GM12878 (cell line): ENCODE measurements at regions not wholly inside any gene's neighbourhood (a gene's known extent, or its start where the extent isn't known, plus 50 kb on each side); places are given as distances from the start of the nearest gene placed in this dataset.

ENCODE experiments used
- ATAC-seq: fragments of 200-7000 bp; cut with Tn5 transposase; 3 replicates; pipeline ENCODE4 v1.9.1; 2020; ENCODE audit warnings: mild to moderate bottlenecking, moderate library complexity
- BruUV-seq: library from RNA; stranded (reverse); fragments of 400-500 nt; replicated peaks from 2 replicates; lab custom pipeline; 2021; lab: Mats Ljungman, UMichigan
- CTCF ChIA-PET: fragments of 300-600 bp; sonication (Branson Sonifier 250); formaldehyde crosslinking; extraction: SDS; loops from one replicate; lab custom pipeline; 2021; ENCODE audit warnings: inconsistent platforms; lab: Yijun Ruan, JAX
- POLR2A ChIA-PET: fragments of 350-600 bp; formaldehyde crosslinking; extraction: SDS; loops from one replicate; lab custom pipeline; 2021; ENCODE audit warnings: inconsistent platforms; lab: Charles Lee
- RAD21 ChIA-PET: fragments of 300-600 bp; sonication (Branson Sonifier 250); formaldehyde crosslinking; loops from one replicate; lab custom pipeline; 2023; ENCODE audit warnings: antibody characterized with exemption; ENCODE audit not compliant: unreplicated experiment; lab: Charles Lee
- SMC1A ChIA-PET: fragments of 300-600 bp; sonication (Branson Sonifier 250); formaldehyde crosslinking; loops from one replicate; lab custom pipeline; 2023; ENCODE audit not compliant: unreplicated experiment, uncharacterized antibody; lab: Charles Lee
- DNase-seq: peaks from one replicate; pipeline ENCODE4 v3.0.0-alpha.2; 2011; ENCODE audit warnings: low read depth, low spot score
- FAIRE-seq: peaks from 3 replicates; lab custom pipeline; 2011; peaks lifted over from hg19 to GRCh38; lab: Jason Lieb, UNC
- H2AFZ ChIP-seq: 2 replicates; pipeline ENCODE4 v1.6.0; 2011; ENCODE audit warnings: low read depth, low read length, control low read depth; ENCODE audit not compliant: control insufficient read depth
- H3K27ac ChIP-seq: 2 replicates; pipeline ENCODE4 v1.5.1; 2011; ENCODE audit warnings: control low read depth; ENCODE audit not compliant: control insufficient read depth, insufficient read depth
- H3K27me3 ChIP-seq, 2 experiments: replicated peaks in 1 of 2; 2 replicates each; pipeline versions ENCODE4 v1.6.0 to v1.6.1; 2011; ENCODE audit warnings: low read length in 1 of 2; ENCODE audit not compliant: control insufficient read depth in 2 of 2, insufficient read depth in 2 of 2
- H3K36me3 ChIP-seq, 2 experiments: 2 replicates each; pipeline ENCODE4 v1.5.1; 2011; ENCODE audit warnings: low read length in 1 of 2; ENCODE audit not compliant: control insufficient read depth in 2 of 2, insufficient read depth in 2 of 2
- H3K4me1 ChIP-seq: 2 replicates; pipeline ENCODE4 v1.6.1; 2011; ENCODE audit warnings: mild to moderate bottlenecking, low read length, moderate library complexity, mixed read lengths; ENCODE audit not compliant: control insufficient read depth, insufficient read depth
- H3K4me2 ChIP-seq: 2 replicates; pipeline ENCODE4 v1.6.0; 2011; ENCODE audit warnings: control low read depth; ENCODE audit not compliant: control insufficient read depth, insufficient read depth
- H3K4me3 ChIP-seq: fragments of 200-600 bp; sonication (generic); 2 replicates; pipeline ENCODE4 v1.5.1; 2016
- H3K79me2 ChIP-seq: 2 replicates; pipeline ENCODE4 v1.6.0; 2011; ENCODE audit warnings: low read length; ENCODE audit not compliant: control insufficient read depth, insufficient read depth
- H3K9ac ChIP-seq: 2 replicates; pipeline ENCODE4 v1.8.0; 2011; ENCODE audit warnings: low read length, control low read depth, mixed read lengths; ENCODE audit not compliant: control insufficient read depth, insufficient read depth
- H3K9me3 ChIP-seq: replicated peaks from 3 replicates; pipeline ENCODE4 v1.5.1; 2011; ENCODE audit warnings: mild to moderate bottlenecking, low read length; ENCODE audit not compliant: control insufficient read depth, insufficient read depth
- H4K20me1 ChIP-seq: 2 replicates; pipeline ENCODE4 v1.6.0; 2011; ENCODE audit not compliant: control insufficient read depth, insufficient read depth
- ASH2L ChIP-seq: fragments of 300-600, 200-600 bp; sonication (generic); IDR thresholded peaks from 2 replicates; pipeline ENCODE4 v1.6.1; 2017; ENCODE audit warnings: low read depth, mild to moderate bottlenecking, borderline replicate concordance
- GATAD2B ChIP-seq: fragments of 450-650 bp; conservative IDR thresholded peaks from 2 replicates; pipeline ENCODE4 v1.6.1; 2017; ENCODE audit warnings: low read depth, mild to moderate bottlenecking, moderate library complexity
- HDAC6 ChIP-seq: fragments of 200-600 bp; sonication (generic); IDR thresholded peaks from one replicate; pipeline ENCODE4 v1.8.0; 2017; ENCODE audit warnings: antibody characterized with exemption; ENCODE audit not compliant: unreplicated experiment
- IRF4 ChIP-seq: IDR thresholded peaks from 2 replicates; pipeline ENCODE4 v1.6.1; 2011; ENCODE audit warnings: low read depth, low read length
- NFIC ChIP-seq: IDR thresholded peaks from 2 replicates; pipeline ENCODE4 v1.6.1; 2012; ENCODE audit warnings: low read depth, mild to moderate bottlenecking, inconsistent platforms, low read length, moderate library complexity
- POU2F2 ChIP-seq: IDR thresholded peaks from 3 replicates; pipeline ENCODE4 v1.6.1; 2011; ENCODE audit warnings: low read depth, mild to moderate bottlenecking, low read length, borderline replicate concordance
- RBBP5 ChIP-seq: fragments of 200-600 bp; sonication (generic); conservative IDR thresholded peaks from 2 replicates; pipeline ENCODE4 v1.6.1; 2016
- SPI1 ChIP-seq: IDR thresholded peaks from 2 replicates; pipeline ENCODE4 v1.6.1; 2011; ENCODE audit warnings: low read depth, mild to moderate bottlenecking, low read length, moderate library complexity, borderline replicate concordance; ENCODE audit not compliant: insufficient read depth
- SREBF1 ChIP-seq: IDR thresholded peaks from 2 replicates; pipeline ENCODE4 v1.6.1; 2012; ENCODE audit warnings: mild to moderate bottlenecking, low read length
- SUPT20H ChIP-seq: IDR thresholded peaks from 2 replicates; pipeline ENCODE4 v1.6.1; 2011; ENCODE audit warnings: low read depth, mild to moderate bottlenecking, low read length, moderate library complexity, borderline replicate concordance; ENCODE audit not compliant: control insufficient read depth
- WGBS: methylation state at CpG from one replicate; pipeline ENCODE4 v1.1.6; 2016; ENCODE audit warnings: low lambda C conversion rate; ENCODE audit not compliant: insufficient replicate concordance, insufficient coverage; ENCODE audit errors: missing lambda C conversion rate; 5-methylcytosine and 5-hydroxymethylcytosine counted together
- in situ Hi-C: fragments of 300-500 bp; cut with MboI; formaldehyde crosslinking; loops from 9 replicates; pipeline ENCODE4 v1.14.3; 2018; ENCODE audit warnings: mixed read lengths
- intact Hi-C: fragments of 100-400 bp; cut with micrococcal nuclease; formaldehyde crosslinking; loops from one replicate; pipeline ENCODE4 v1.14.2; 2022; ENCODE audit not compliant: unreplicated experiment
- TF ChIP-seq, protein P1 (sequence below): fragments of 450-650 bp; IDR thresholded peaks from 2 replicates; pipeline ENCODE4 v1.6.1; 2017; ENCODE audit warnings: mild to moderate bottlenecking
- TF ChIP-seq, protein P2 (sequence below): fragments of 450-650 bp; formaldehyde crosslinking; IDR thresholded peaks from 2 replicates; pipeline ENCODE4 v1.5.0; 2022; ENCODE audit warnings: mild to moderate bottlenecking, missing genetic modification characterization
- TF ChIP-seq, protein P3 (sequence below): IDR thresholded peaks from 2 replicates; pipeline ENCODE4 v1.6.1; 2011; ENCODE audit warnings: low read depth, mild to moderate bottlenecking, low read length, moderate library complexity, borderline replicate concordance; ENCODE audit errors: extremely low read depth

DNA sequence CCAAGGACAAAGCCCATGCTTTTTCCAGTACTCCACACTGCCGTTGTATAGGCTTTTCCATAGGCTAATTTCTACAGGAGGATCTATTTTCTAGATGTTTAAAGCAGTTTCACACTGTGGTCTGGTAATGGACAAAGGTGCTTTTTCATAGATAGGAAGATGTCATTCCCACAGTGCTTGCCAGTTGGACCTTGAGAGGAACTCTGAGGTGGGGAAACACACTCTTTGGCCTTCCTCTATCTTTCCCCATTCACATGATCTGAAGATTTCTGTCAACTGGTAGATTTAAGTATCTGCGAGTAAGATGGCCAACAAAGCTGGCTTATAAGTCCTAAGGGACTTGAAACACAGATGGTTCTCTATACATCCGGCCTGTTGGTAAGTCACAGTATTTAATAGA, 477.3 kb downstream of the UTRN start:
- 96% methylated on average over 3 of the region's 3 CpGs for WGBS
- Histone ChIP-seq H3K36me3 (no peaks in the 10 kb centered on the region), H3K9ac (no peak overlapping the region), H2AFZ (no peak overlapping the region), H3K9me3 (no peaks in the 10 kb centered on the region), H4K20me1 (no peaks in the 10 kb centered on the region), H3K27ac (no peak overlapping the region), H3K79me2 (no peaks in the 10 kb centered on the region), H3K4me3 (no peak overlapping the region), H3K27me3 (no peaks in the 10 kb centered on the region), H3K4me1 (no peaks in the 10 kb centered on the region), H3K4me2 (no peak overlapping the region)
- TF ChIP-seq HDAC6: no peak
- no peak for TF ChIP-seq SREBF1
- TF ChIP-seq RBBP5: no peak
- TF ChIP-seq, protein P1, sequence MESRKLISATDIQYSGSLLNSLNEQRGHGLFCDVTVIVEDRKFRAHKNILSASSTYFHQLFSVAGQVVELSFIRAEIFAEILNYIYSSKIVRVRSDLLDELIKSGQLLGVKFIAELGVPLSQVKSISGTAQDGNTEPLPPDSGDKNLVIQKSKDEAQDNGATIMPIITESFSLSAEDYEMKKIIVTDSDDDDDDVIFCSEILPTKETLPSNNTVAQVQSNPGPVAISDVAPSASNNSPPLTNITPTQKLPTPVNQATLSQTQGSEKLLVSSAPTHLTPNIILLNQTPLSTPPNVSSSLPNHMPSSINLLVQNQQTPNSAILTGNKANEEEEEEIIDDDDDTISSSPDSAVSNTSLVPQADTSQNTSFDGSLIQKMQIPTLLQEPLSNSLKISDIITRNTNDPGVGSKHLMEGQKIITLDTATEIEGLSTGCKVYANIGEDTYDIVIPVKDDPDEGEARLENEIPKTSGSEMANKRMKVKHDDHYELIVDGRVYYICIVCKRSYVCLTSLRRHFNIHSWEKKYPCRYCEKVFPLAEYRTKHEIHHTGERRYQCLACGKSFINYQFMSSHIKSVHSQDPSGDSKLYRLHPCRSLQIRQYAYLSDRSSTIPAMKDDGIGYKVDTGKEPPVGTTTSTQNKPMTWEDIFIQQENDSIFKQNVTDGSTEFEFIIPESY: no peak
- ATAC-seq (no peak), FAIRE-seq (no peak), DNase-seq (no peak)
- ChIA-PET RAD21 (no interaction called here), POLR2A (no interaction called here), CTCF (no interaction called here), SMC1A (interaction anchor here (1.5 to 2.1 kb wide), 2 partner anchors 13 to 25 kb away, joined by 3 to 6 read pairs; no protein-coding TSS in a partner anchor)
- intact Hi-C loops: no loop called here
- in situ Hi-C loops: no loop called here
- BruUV-seq: no TSS peak

DNA sequence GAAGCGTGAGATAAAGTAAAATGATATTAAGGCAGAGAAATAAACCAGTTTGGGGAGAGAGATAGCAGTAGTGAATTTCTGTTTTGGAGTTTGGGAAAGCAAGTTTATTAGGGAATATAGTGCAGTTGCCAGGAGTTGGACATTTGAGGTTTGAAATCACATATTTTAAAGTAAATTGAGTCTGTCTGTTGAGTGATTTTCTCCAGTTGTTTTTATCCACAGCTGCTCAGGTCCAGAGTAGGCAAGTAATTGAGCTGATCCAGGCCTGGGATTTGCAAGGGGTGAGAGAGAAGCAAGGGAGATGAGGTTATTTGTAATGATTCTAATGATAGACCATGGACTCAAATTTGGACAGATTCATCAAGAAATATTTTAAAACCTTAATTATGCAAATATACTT, 481.9 kb downstream of the UTRN start:
- ChIA-PET SMC1A (interaction anchor here (3.4 kb wide), 1 partner anchor 11 kb away, joined by 15 read pairs; no protein-coding TSS in a partner anchor), CTCF (interaction anchor here (1.1 to 3.5 kb wide), 2 partner anchors 9 to 12 kb away, joined by 3 to 9 read pairs; no protein-coding TSS in a partner anchor), RAD21 (no interaction called here), POLR2A (no interaction called here)
- no peak for ATAC-seq
- no peaks in the 10 kb centered on the region for H3K27me3 ChIP-seq
- in situ Hi-C loops (no loop called here), intact Hi-C loops (no loop called here)
- no peaks in the 10 kb centered on the region for H3K79me2 ChIP-seq
- no TSS peak for BruUV-seq
- H3K4me3 ChIP-seq: no peak overlapping the region
- no peak overlapping the region for H3K4me2 ChIP-seq
- no peaks in the 10 kb centered on the region for H3K9me3 ChIP-seq
- no peaks in the 10 kb centered on the region for H3K4me1 ChIP-seq
- no peak overlapping the region for H2AFZ ChIP-seq
- no peaks in the 10 kb centered on the region; a peak in 1 of 4 replicates for H3K36me3 ChIP-seq
- no peak for DNase-seq
- WGBS: 94% methylated on average over 1 of the region's 1 CpG
- H3K27ac ChIP-seq: no peak overlapping the region
- H3K9ac ChIP-seq: no peak overlapping the region
- no peaks in the 10 kb centered on the region for H4K20me1 ChIP-seq
- FAIRE-seq: no peak
- TF ChIP-seq SUPT20H: no peak
- no peak for TF ChIP-seq NFIC
- TF ChIP-seq, protein P2, sequence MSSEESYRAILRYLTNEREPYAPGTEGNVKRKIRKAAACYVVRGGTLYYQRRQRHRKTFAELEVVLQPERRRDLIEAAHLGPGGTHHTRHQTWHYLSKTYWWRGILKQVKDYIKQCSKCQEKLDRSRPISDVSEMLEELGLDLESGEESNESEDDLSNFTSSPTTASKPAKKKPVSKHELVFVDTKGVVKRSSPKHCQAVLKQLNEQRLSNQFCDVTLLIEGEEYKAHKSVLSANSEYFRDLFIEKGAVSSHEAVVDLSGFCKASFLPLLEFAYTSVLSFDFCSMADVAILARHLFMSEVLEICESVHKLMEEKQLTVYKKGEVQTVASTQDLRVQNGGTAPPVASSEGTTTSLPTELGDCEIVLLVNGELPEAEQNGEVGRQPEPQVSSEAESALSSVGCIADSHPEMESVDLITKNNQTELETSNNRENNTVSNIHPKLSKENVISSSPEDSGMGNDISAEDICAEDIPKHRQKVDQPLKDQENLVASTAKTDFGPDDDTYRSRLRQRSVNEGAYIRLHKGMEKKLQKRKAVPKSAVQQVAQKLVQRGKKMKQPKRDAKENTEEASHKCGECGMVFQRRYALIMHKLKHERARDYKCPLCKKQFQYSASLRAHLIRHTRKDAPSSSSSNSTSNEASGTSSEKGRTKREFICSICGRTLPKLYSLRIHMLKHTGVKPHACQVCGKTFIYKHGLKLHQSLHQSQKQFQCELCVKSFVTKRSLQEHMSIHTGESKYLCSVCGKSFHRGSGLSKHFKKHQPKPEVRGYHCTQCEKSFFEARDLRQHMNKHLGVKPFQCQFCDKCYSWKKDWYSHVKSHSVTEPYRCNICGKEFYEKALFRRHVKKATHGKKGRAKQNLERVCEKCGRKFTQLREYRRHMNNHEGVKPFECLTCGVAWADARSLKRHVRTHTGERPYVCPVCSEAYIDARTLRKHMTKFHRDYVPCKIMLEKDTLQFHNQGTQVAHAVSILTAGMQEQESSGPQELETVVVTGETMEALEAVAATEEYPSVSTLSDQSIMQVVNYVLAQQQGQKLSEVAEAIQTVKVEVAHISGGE: no peak
- no peak for TF ChIP-seq IRF4
- no peak for TF ChIP-seq SPI1
- TF ChIP-seq ASH2L: no peak
- TF ChIP-seq, protein P3, sequence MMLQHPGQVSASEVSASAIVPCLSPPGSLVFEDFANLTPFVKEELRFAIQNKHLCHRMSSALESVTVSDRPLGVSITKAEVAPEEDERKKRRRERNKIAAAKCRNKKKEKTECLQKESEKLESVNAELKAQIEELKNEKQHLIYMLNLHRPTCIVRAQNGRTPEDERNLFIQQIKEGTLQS: no peak
- TF ChIP-seq GATAD2B: no peak
- no peak for TF ChIP-seq POU2F2
